HEK293 (cell line): ENCODE measurements at regions not wholly inside any gene's neighbourhood (a gene's known extent, or its start where the extent isn't known, plus 50 kb on each side); places are given as distances from the start of the nearest gene placed in this dataset.

Source experiments
- CTCF ChIA-PET: fragments of 350-600 bp; formaldehyde crosslinking; extraction: SDS; loops from one replicate; lab custom pipeline; 2021; ENCODE audit warnings: antibody characterized with exemption; lab: Yijun Ruan, JAX
- POLR2A ChIA-PET: fragments of 300-600 bp; formaldehyde crosslinking; extraction: SDS; loops from one replicate; lab custom pipeline; 2020; ENCODE audit warnings: antibody characterized with exemption, inconsistent platforms; lab: Yijun Ruan, JAX
- H3K27ac ChIP-seq: fragments of 200-500 bp; sonication (Bioruptor generic); 2 replicates; pipeline ENCODE4 v1.5.1; 2014; ENCODE audit warnings: low read depth, low read length, control low read depth, inconsistent platforms; ENCODE audit errors: extremely low read depth
- H3K36me3 ChIP-seq, 2 experiments: fragments of 200-500 bp in 1 of 2; sonication (Bioruptor generic) in 1 of 2; 1 replicate in 1 of 2; 2 replicates in 1 of 2; pipeline ENCODE4 v1.5.1; 2014 to 2017; ENCODE audit warnings: inconsistent platforms in 2 of 2, low read length in 2 of 2; ENCODE audit not compliant: control insufficient read depth in 2 of 2, insufficient read depth in 1 of 2
- H3K4me1 ChIP-seq: fragments of 200-500 bp; sonication (Bioruptor generic); 2 replicates; pipeline ENCODE4 v1.5.1; 2014; ENCODE audit warnings: mild to moderate bottlenecking, low read length, inconsistent platforms; ENCODE audit not compliant: control insufficient read depth, insufficient read depth
- H3K4me3 ChIP-seq: 2 replicates; pipeline ENCODE4 v1.5.1; 2011; ENCODE audit warnings: low read depth, mild to moderate bottlenecking, control low read depth, low read length, moderate library complexity
- H3K9me3 ChIP-seq: fragments of 200-500 bp; sonication (Bioruptor generic); 2 replicates; pipeline ENCODE4 v1.5.1; 2014; ENCODE audit warnings: low read depth, low read length, inconsistent platforms; ENCODE audit not compliant: control insufficient read depth, insufficient read depth
- GFI1B ChIP-seq: fragments of 450-650 bp; formaldehyde crosslinking; IDR thresholded peaks from 2 replicates; pipeline ENCODE4 v1.5.1; 2016; ENCODE audit warnings: missing biosample characterization, missing genetic modification characterization
- GLI4 ChIP-seq: fragments of 450-650 bp; formaldehyde crosslinking; IDR thresholded peaks from 2 replicates; pipeline ENCODE4 v1.5.1; 2016; ENCODE audit warnings: missing biosample characterization, missing genetic modification characterization
- KLF10 ChIP-seq: fragments of 450-650 bp; IDR thresholded peaks from 2 replicates; pipeline ENCODE4 v1.5.1; 2018; ENCODE audit warnings: missing biosample characterization, mild to moderate bottlenecking, missing genetic modification characterization
- PRDM1 ChIP-seq: fragments of 450-650 bp; formaldehyde crosslinking; IDR thresholded peaks from 2 replicates; pipeline ENCODE4; 2016; ENCODE audit warnings: missing biosample characterization, missing genetic modification characterization
- RBAK ChIP-seq: fragments of 450-650 bp; formaldehyde crosslinking; IDR thresholded peaks from 2 replicates; pipeline ENCODE4 v1.5.1; 2016; ENCODE audit warnings: missing biosample characterization, missing genetic modification characterization
- WT1 ChIP-seq: fragments of 450-650 bp; formaldehyde crosslinking; IDR thresholded peaks from 2 replicates; pipeline ENCODE4 v1.5.1; 2016; ENCODE audit warnings: missing biosample characterization, missing genetic modification characterization
- YY1 ChIP-seq: fragments of 450-650 bp; formaldehyde crosslinking; IDR thresholded peaks from 2 replicates; pipeline ENCODE4 v1.5.1; 2018; ENCODE audit warnings: missing biosample characterization, missing genetic modification characterization
- ZBTB44 ChIP-seq: fragments of 450-650 bp; IDR thresholded peaks from 2 replicates; pipeline ENCODE4 v1.5.1; 2018; ENCODE audit warnings: missing biosample characterization, mild to moderate bottlenecking, missing genetic modification characterization
- ZFP41 ChIP-seq: fragments of 450-650 bp; formaldehyde crosslinking; IDR thresholded peaks from 2 replicates; pipeline ENCODE4 v1.5.1; 2016; ENCODE audit warnings: missing biosample characterization, missing genetic modification characterization, borderline replicate concordance
- ZNF214 ChIP-seq: fragments of 450-650 bp; formaldehyde crosslinking; IDR thresholded peaks from 2 replicates; pipeline ENCODE4 v1.5.1; 2017; ENCODE audit warnings: missing biosample characterization, mild to moderate bottlenecking, missing genetic modification characterization, borderline replicate concordance
- ZNF223 ChIP-seq: fragments of 450-650 bp; formaldehyde crosslinking; IDR thresholded peaks from 2 replicates; pipeline ENCODE4 v1.5.1; 2016; ENCODE audit warnings: missing biosample characterization, missing genetic modification characterization
- ZNF248 ChIP-seq: fragments of 450-650 bp; formaldehyde crosslinking; IDR thresholded peaks from 2 replicates; pipeline ENCODE4 v1.5.1; 2017; ENCODE audit warnings: missing biosample characterization, missing genetic modification characterization
- ZNF26 ChIP-seq: fragments of 450-650 bp; formaldehyde crosslinking; IDR thresholded peaks from 2 replicates; pipeline ENCODE4 v1.5.1; 2016; ENCODE audit warnings: missing biosample characterization, missing genetic modification characterization
- ZNF398 ChIP-seq: fragments of 450-650 bp; formaldehyde crosslinking; IDR thresholded peaks from 2 replicates; pipeline ENCODE4 v1.5.1; 2017; ENCODE audit warnings: missing biosample characterization, missing genetic modification characterization
- ZNF426 ChIP-seq: fragments of 450-650 bp; formaldehyde crosslinking; IDR thresholded peaks from 2 replicates; pipeline ENCODE4 v1.5.1; 2017; ENCODE audit warnings: missing biosample characterization, missing genetic modification characterization, mild to moderate bottlenecking, inconsistent platforms, moderate library complexity
- ZNF433 ChIP-seq: fragments of 450-650 bp; formaldehyde crosslinking; IDR thresholded peaks from 2 replicates; pipeline ENCODE4 v1.5.1; 2016; ENCODE audit warnings: missing biosample characterization, missing genetic modification characterization, low read depth
- ZNF510 ChIP-seq: fragments of 450-650 bp; formaldehyde crosslinking; IDR thresholded peaks from 2 replicates; pipeline ENCODE4 v1.5.1; 2018; ENCODE audit warnings: mild to moderate bottlenecking, missing genetic modification characterization, missing biosample characterization; ENCODE audit not compliant: insufficient replicate concordance
- ZNF571 ChIP-seq: fragments of 450-650 bp; formaldehyde crosslinking; IDR thresholded peaks from 2 replicates; pipeline ENCODE4 v1.5.0; 2017; ENCODE audit warnings: missing biosample characterization, missing genetic modification characterization
- ZNF692 ChIP-seq: fragments of 450-650 bp; formaldehyde crosslinking; IDR thresholded peaks from 2 replicates; pipeline ENCODE4 v1.5.1; 2016; ENCODE audit warnings: missing biosample characterization, missing genetic modification characterization
- TF ChIP-seq, protein P1 (sequence below): fragments of 450-650 bp; formaldehyde crosslinking; IDR thresholded peaks from 2 replicates; pipeline ENCODE4 v1.5.1; 2016; ENCODE audit warnings: missing biosample characterization, missing genetic modification characterization

GRCh38 chr6:76416821-76417605 is 344.6 kb upstream of the IMPG1 start:
- Histone ChIP-seq H3K9me3 (no peaks in the 10 kb centered on the region), H3K27ac (no peak overlapping the region), H3K36me3 (no peaks in the 10 kb centered on the region), H3K4me3 (no peak overlapping the region), H3K4me1 (no peaks in the 10 kb centered on the region)
- CTCF ChIA-PET = interaction anchor here (0.5 kb wide), 1 partner anchor 13 kb away, joined by 3 read pairs; no protein-coding TSS in a partner anchor
- TF ChIP-seq ZNF692 (no peak), PRDM1 (no peak), GFI1B (tag by site-specific recombination) (no peak), ZNF223 (tag by site-specific recombination) (no peak), ZNF571 (tag by site-specific recombination) (no peak), ZNF214 (tag by site-specific recombination) (no peak), YY1 (no peak), ZNF433 (tag by site-specific recombination) (no peak), ZNF398 (no peak), GLI4 (tag by site-specific recombination) (no peak), ZNF426 (tag by site-specific recombination) (no peak), KLF10 (tag by site-specific recombination) (no peak), ZFP41 (tag by site-specific recombination) (no peak), ZNF510 (tag by site-specific recombination) (no peak), ZNF26 (tag by site-specific recombination) (no peak), ZBTB44 (tag by site-specific recombination) (no peak), ZNF248 (no peak), RBAK (tag by site-specific recombination) (no peak), WT1 (tag by site-specific recombination) (no peak)
- TF ChIP-seq, protein P1, sequence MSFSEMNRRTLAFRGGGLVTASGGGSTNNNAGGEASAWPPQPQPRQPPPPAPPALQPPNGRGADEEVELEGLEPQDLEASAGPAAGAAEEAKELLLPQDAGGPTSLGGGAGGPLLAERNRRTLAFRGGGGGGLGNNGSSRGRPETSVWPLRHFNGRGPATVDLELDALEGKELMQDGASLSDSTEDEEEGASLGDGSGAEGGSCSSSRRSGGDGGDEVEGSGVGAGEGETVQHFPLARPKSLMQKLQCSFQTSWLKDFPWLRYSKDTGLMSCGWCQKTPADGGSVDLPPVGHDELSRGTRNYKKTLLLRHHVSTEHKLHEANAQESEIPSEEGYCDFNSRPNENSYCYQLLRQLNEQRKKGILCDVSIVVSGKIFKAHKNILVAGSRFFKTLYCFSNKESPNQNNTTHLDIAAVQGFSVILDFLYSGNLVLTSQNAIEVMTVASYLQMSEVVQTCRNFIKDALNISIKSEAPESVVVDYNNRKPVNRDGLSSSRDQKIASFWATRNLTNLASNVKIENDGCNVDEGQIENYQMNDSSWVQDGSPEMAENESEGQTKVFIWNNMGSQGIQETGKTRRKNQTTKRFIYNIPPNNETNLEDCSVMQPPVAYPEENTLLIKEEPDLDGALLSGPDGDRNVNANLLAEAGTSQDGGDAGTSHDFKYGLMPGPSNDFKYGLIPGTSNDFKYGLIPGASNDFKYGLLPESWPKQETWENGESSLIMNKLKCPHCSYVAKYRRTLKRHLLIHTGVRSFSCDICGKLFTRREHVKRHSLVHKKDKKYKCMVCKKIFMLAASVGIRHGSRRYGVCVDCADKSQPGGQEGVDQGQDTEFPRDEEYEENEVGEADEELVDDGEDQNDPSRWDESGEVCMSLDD (tag by site-specific recombination) = no peak
- POLR2A ChIA-PET = no interaction called here
